Bronchial epithelial cell (primary cell): ENCODE measurements at regions not wholly inside any gene's neighbourhood (a gene's known extent, or its start where the extent isn't known, plus 50 kb on each side); places are given as distances from the start of the nearest gene placed in this dataset.
"Not testable (repeated sequence)": the region's sequence is repeated elsewhere in the genome, so short reads cannot be mapped to it uniquely, and the experiment has no call there.

Source experiments
- DNase-seq: peaks from one replicate; pipeline ENCODE4 v3.0.0-alpha.2; 2010; ENCODE audit warnings: low read depth
- FAIRE-seq: peaks from 2 replicates; lab custom pipeline; 2011; peaks lifted over from hg19 to GRCh38; lab: Jason Lieb, UNC
- H3K27me3 ChIP-seq: 2 replicates; pipeline ENCODE4 v1.5.1; 2011; ENCODE audit warnings: low read length; ENCODE audit not compliant: control insufficient read depth, insufficient read depth
- H3K36me3 ChIP-seq: 2 replicates; pipeline ENCODE4 v1.5.1; 2011; ENCODE audit warnings: low read length; ENCODE audit not compliant: control insufficient read depth, insufficient read depth
- H3K4me3 ChIP-seq: 2 replicates; pipeline ENCODE4 v1.5.1; 2011; ENCODE audit warnings: mild to moderate bottlenecking, low read depth, low read length, control low read depth
- CTCF ChIP-seq: IDR thresholded peaks from 2 replicates; pipeline ENCODE4 v1.5.1; 2011; ENCODE audit warnings: mild to moderate bottlenecking, moderate library complexity, low read length, control low read depth, inconsistent platforms; ENCODE audit not compliant: insufficient read depth, severe bottlenecking

GRCh38 chr17:71099003-71099714 lies 929.8 kb downstream of the KCNJ2 start:
- Histone ChIP-seq H3K4me3 (no peak overlapping the region), H3K27me3 (no peaks in the 10 kb centered on the region), H3K36me3 (no peaks in the 10 kb centered on the region)
- no peak for FAIRE-seq
- no peak for DNase-seq
- no peak for TF ChIP-seq CTCF

- H3K27me3 ChIP-seq, result no peaks in the 10 kb centered on the region
- FAIRE-seq (no peak), DNase-seq (no peak)
- H3K36me3 ChIP-seq, result no peaks in the 10 kb centered on the region
- TF ChIP-seq CTCF, result no peak
- no peak overlapping the region for H3K4me3 ChIP-seq
Observed at GRCh38 chr17:71102777-71103176, 933.4 kb downstream of the KCNJ2 start.

GRCh38 chr17:71104225-71104624 lies 934.9 kb downstream of the KCNJ2 start:
- TF ChIP-seq CTCF, result no peak
- FAIRE-seq (no peak), DNase-seq (no peak)
- H3K4me3 ChIP-seq, result no peak overlapping the region
- H3K36me3 ChIP-seq, result no peaks in the 10 kb centered on the region
- H3K27me3 ChIP-seq, result no peaks in the 10 kb centered on the region

GRCh38 chr17:71106056-71106455 lies 936.7 kb downstream of the KCNJ2 start:
- not testable (repeated sequence) for H3K27me3 ChIP-seq, H3K4me3 ChIP-seq, H3K36me3 ChIP-seq, DNase-seq, FAIRE-seq

- TF ChIP-seq CTCF, result no peak
- Histone ChIP-seq H3K27me3 (no peaks in the 10 kb centered on the region), H3K4me3 (no peak overlapping the region), H3K36me3 (no peaks in the 10 kb centered on the region)
- FAIRE-seq (no peak), DNase-seq (no peak)
Observed at GRCh38 chr17:71107136-71107535, 937.8 kb downstream of the KCNJ2 start.

GRCh38 chr17:71109697-71110096 lies 940.4 kb downstream of the KCNJ2 start:
- H3K36me3 ChIP-seq, result no peaks in the 10 kb centered on the region
- DNase-seq (no peak), FAIRE-seq (no peak)
- no peak for TF ChIP-seq CTCF
- H3K27me3 ChIP-seq, result no peaks in the 10 kb centered on the region
- H3K4me3 ChIP-seq, result no peak overlapping the region
